DMS53 treated with DMSO at 0.1 percent for 48 hours (cell line): ENCODE measurements at regions not wholly inside any gene's neighbourhood (a gene's known extent, or its start where the extent isn't known, plus 50 kb on each side); places are given as distances from the start of the nearest gene placed in this dataset.
"Not testable (repeated sequence)": the region's sequence is repeated elsewhere in the genome, so short reads cannot be mapped to it uniquely, and the experiment has no call there.

ENCODE experiments used
- DNase-seq: peaks from one replicate; lab custom pipeline; 2025; ENCODE audit not compliant: unreplicated experiment; lab: John Stamatoyannopoulos, UW

- DNase-seq, result no peak
Observed at GRCh38 chr15:68482246-68482645, 50.3 kb upstream of the ITGA11 start.

- no peak for DNase-seq
Observed at GRCh38 chr15:68483165-68483564, 51.2 kb upstream of the ITGA11 start.

- no peak for DNase-seq
Observed at GRCh38 chr15:68484220-68484619, 52.3 kb upstream of the ITGA11 start.

GRCh38 chr15:68484696-68485400, 52.9 kb upstream of the ITGA11 start:
- no peak for DNase-seq

GRCh38 chr15:68485721-68486360, 53.9 kb upstream of the ITGA11 start:
- DNase-seq, result no peak

GRCh38 chr15:68487087-68487843, 55.3 kb upstream of the ITGA11 start:
- no peak for DNase-seq

- DNase-seq, result no peak
Observed at GRCh38 chr15:68488290-68488689, 56.3 kb upstream of the ITGA11 start.

GRCh38 chr15:68488966-68489365, 57.0 kb upstream of the ITGA11 start:
- no peak for DNase-seq

GRCh38 chr15:68489421-68489820, 57.5 kb upstream of the ITGA11 start:
- no peak for DNase-seq

GRCh38 chr15:68491415-68492106, 59.6 kb upstream of the ITGA11 start:
- no peak for DNase-seq

- DNase-seq, result no peak
Observed at GRCh38 chr15:68492855-68493254, 60.9 kb upstream of the ITGA11 start.

- no peak for DNase-seq
Observed at GRCh38 chr15:68493629-68494028, 61.7 kb upstream of the ITGA11 start.

GRCh38 chr15:68494573-68495110, 62.7 kb upstream of the ITGA11 start:
- no peak for DNase-seq

- no peak for DNase-seq
Observed at GRCh38 chr15:68495221-68495950, 63.4 kb upstream of the ITGA11 start.

- DNase-seq, result no peak
Observed at GRCh38 chr15:68495981-68496705, 64.2 kb upstream of the ITGA11 start.

- not testable (repeated sequence) for DNase-seq
Observed at GRCh38 chr15:68496751-68497150, 64.8 kb upstream of the ITGA11 start.

- no peak for DNase-seq
Observed at GRCh38 chr15:68497206-68497910, 65.4 kb upstream of the ITGA11 start.

GRCh38 chr15:68498076-68498475, 66.1 kb upstream of the ITGA11 start:
- no peak for DNase-seq

GRCh38 chr15:68499620-68500312, 67.8 kb upstream of the ITGA11 start:
- DNase-seq, result no peak
